ENCODE measurements at regions not wholly inside any gene's neighbourhood (a gene's known extent, or its start where the extent isn't known, plus 50 kb on each side); places are given as distances from the start of the nearest gene placed in this dataset.

- TF ChIP-seq FOXP2 (optimal IDR thresholded peaks at IDR 0.05; ENCODE audit: borderline replicate concordance, extremely low read depth, extremely low read length, insufficient read depth): no peak
- no peak for TF ChIP-seq REST (IDR thresholded peaks at IDR 0.05; ENCODE audit: insufficient read depth in 1 of 2, low read depth in 2 of 2, low read length in 2 of 2)
- no peak for TF ChIP-seq TAF1 (IDR thresholded peaks at IDR 0.05; ENCODE audit: borderline replicate concordance, insufficient read depth, low read length)
These were observed 764.1 kb upstream of the SLITRK6 start for GRCh38 chr13:86563308-86563707.
